NCI-H2196 (cell line): ENCODE measurements at regions not wholly inside any gene's neighbourhood (a gene's known extent, or its start where the extent isn't known, plus 50 kb on each side); places are given as distances from the start of the nearest gene placed in this dataset.

Experiments
- DNase-seq: peaks from one replicate; lab custom pipeline; 2025; ENCODE audit not compliant: unreplicated experiment; lab: John Stamatoyannopoulos, UW

GRCh38 chr2:181300600-181301291 is 156.4 kb upstream of the ITGA4 start:
- DNase-seq = no peak

- no peak for DNase-seq
Measured at GRCh38 chr2:181304011-181304844, 153.0 kb upstream of the ITGA4 start.

- DNase-seq = no peak
Measured at GRCh38 chr2:181305301-181306123, 151.7 kb upstream of the ITGA4 start.

GRCh38 chr2:181306785-181307184 is 150.4 kb upstream of the ITGA4 start:
- no peak for DNase-seq

GRCh38 chr2:181307203-181307991 is 149.8 kb upstream of the ITGA4 start:
- no peak for DNase-seq

GRCh38 chr2:181308766-181309515 is 148.2 kb upstream of the ITGA4 start:
- DNase-seq = no peak

GRCh38 chr2:181309586-181309985 is 147.6 kb upstream of the ITGA4 start:
- DNase-seq = no peak

- no peak for DNase-seq
Measured at GRCh38 chr2:181310967-181311366, 146.2 kb upstream of the ITGA4 start.

- DNase-seq = no peak
Measured at GRCh38 chr2:181311837-181312236, 145.3 kb upstream of the ITGA4 start.

GRCh38 chr2:181312515-181312927 is 144.7 kb upstream of the ITGA4 start:
- no peak for DNase-seq

- DNase-seq = no peak
Measured at GRCh38 chr2:181313845-181314244, 143.3 kb upstream of the ITGA4 start.

GRCh38 chr2:181314551-181314950 is 142.6 kb upstream of the ITGA4 start:
- no peak for DNase-seq

GRCh38 chr2:181317511-181317910 is 139.7 kb upstream of the ITGA4 start:
- DNase-seq = no peak

GRCh38 chr2:181318504-181319280 is 138.5 kb upstream of the ITGA4 start:
- DNase-seq = no peak

- no peak for DNase-seq
Measured at GRCh38 chr2:181319286-181319685, 137.9 kb upstream of the ITGA4 start.

- DNase-seq = no peak
Measured at GRCh38 chr2:181320638-181321037, 136.5 kb upstream of the ITGA4 start.

- no peak for DNase-seq
Measured at GRCh38 chr2:181324912-181325311, 132.3 kb upstream of the ITGA4 start.

- DNase-seq = no peak
Measured at GRCh38 chr2:181326661-181327060, 130.5 kb upstream of the ITGA4 start.

GRCh38 chr2:181330286-181330685 is 126.9 kb upstream of the ITGA4 start:
- DNase-seq = no peak
